Activated CD4-positive, alpha-beta T cell treated with anti-CD3 and anti-CD28 coated beads, Interleukin-2, amount 50 U/mL, for 24 hours (primary cell): ENCODE measurements at regions not wholly inside any gene's neighbourhood (a gene's known extent, or its start where the extent isn't known, plus 50 kb on each side); places are given as distances from the start of the nearest gene placed in this dataset.

Source experiments
- DNase-seq, 2 donors: peaks; one replicate each; pipeline ENCODE4 v3.0.0-alpha.2; 2020; ENCODE audit warnings: low read depth in 1 of 2, low spot score in 1 of 2

DNA sequence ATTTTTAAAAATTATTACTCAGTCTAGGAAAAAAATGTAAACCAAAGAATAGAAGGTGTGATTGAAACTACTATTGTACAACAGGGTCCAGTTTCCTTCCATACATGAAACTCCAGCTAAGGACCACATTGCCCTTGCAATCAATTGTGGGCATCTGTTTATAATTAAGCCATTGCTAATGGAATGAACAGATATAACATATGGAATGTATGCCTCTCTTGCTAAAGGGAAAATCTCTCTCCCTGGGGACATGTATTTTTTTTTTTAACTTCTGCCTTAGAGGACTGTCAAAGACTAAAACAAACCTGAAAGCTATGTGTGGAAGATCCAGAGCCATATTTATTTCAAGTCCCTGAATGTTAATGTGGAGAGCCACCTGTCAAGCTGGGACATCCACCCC is 336.8 kb upstream of the MANEA start:
- DNase-seq: no peak

DNA sequence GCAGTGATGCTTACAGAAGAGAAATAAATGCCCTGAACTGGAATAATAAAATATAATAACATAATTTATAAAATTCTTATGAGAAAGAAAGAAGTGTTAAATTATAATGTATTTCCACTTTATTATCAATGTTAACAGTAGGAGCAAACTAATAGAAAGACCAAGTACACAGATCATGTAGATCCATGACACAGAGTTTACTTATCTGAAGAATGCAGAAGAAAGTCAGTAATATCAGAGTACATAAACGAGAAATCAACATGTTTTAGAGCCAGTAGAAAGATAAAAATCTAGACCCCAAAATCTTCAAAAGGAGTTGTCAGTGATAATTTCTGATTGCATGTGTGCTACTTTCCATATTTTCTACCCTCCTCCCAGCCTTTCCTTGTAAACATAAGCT is 334.8 kb upstream of the MANEA start:
- DNase-seq: no peak

DNA sequence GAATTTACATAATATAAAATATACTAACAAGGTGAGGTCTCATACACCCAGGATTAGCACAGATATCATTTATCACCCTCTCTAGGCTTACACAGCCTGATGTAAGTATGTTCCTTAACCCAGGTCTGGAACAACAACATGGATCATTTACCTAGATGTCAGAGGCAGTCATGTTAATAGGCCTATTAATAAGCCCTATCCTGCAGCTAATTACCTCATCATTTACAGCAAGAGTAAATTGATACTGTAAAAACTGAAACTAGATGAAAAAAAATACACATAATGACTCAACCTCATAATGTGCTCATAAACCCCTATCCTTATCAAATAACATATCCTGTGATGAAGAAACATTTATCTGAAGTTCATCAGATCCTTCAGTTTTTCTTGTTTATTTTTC is 334.3 kb upstream of the MANEA start:
- no peak for DNase-seq

DNA sequence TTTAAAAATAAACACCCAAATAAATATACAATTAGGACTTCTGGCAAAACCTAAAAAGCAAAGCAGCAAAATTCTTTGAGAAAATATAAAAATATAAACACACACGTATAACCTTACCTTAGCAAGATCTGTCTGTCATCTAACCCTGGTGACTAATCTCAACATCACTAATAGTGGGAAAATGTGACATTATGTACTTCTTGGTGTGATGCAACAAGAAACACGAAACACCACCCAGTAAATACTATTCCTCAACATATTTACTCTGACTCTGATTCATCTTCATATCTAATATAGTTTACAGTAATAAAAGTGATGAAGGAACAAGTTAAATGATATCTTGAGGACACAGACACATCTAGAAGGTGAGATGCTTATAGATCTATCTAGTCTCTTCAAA is 332.6 kb upstream of the MANEA start:
- DNase-seq: no peak

DNA sequence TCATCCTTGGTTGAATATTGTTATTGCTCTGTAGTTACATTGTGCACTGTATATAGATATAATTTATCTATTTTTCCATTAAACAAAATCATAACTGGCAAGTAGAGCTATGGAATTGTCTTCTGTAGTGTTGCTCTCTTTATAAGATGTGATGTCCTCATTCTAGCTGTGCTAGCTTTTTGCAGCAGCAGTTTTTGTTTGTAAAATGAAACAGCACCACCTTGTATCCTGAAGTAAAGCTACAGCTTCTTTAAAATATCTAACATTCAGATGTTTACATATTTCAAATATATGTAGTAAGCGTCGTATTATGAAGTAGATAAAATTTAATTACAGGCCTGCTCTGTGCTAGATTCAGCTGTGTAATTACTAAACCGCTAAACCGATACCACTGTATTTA is 328.8 kb upstream of the MANEA start:
- DNase-seq: no peak

DNA sequence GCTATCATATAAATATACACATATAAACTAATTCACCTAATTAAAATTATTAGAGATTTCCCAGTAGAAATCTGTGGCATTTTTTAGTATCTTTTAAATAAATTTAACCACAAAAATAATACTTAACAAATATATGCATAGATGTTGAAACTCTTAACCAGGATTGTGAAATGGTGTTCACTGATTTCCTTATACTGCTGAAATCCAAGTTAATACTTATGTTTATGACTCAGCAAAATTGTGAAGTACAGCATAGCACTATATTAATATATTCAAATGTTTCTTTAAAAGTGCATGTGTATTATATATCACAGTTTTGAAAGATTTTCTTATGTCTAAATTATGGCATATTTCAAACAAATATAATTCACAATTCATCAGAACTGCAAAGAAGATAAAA is 328.2 kb upstream of the MANEA start:
- no peak for DNase-seq

DNA sequence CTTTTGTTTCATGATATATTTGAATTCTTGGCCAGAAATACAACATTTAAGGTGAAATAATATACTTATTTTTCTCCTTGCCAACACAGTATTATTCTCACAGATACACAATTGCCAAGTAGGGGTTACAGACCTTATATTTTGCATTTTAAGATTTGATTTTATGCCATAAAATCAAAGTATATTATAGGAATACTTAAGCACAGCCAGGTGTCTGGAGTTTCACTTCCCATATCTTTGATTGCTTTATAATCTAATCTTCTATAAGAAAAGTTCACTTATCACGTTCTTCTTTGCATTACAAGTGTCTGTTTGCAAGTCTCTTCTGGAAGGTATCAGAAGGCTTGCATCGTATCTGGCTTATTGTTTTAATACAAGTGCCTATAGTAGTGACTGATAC is 327.7 kb upstream of the MANEA start:
- no peak for DNase-seq

DNA sequence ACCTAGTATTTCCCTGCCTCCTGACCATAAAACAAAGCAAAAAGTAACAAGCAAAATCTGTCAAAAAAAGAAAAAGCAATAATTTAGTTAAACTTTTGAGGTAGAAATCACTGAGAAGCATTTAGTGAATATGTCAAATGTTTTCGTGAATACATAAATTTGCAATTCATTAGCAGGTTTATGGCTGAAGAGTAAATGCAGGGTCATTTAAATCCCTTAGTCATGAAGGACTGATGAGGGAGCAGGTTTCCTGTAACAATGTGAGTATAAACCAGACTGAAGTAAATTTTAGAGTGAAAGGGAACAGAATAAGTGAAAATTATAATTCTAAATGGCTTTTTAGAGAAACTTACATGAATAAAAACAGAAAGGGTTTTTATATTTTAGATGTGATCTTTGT is 313.5 kb upstream of the MANEA start:
- DNase-seq: no peak

DNA sequence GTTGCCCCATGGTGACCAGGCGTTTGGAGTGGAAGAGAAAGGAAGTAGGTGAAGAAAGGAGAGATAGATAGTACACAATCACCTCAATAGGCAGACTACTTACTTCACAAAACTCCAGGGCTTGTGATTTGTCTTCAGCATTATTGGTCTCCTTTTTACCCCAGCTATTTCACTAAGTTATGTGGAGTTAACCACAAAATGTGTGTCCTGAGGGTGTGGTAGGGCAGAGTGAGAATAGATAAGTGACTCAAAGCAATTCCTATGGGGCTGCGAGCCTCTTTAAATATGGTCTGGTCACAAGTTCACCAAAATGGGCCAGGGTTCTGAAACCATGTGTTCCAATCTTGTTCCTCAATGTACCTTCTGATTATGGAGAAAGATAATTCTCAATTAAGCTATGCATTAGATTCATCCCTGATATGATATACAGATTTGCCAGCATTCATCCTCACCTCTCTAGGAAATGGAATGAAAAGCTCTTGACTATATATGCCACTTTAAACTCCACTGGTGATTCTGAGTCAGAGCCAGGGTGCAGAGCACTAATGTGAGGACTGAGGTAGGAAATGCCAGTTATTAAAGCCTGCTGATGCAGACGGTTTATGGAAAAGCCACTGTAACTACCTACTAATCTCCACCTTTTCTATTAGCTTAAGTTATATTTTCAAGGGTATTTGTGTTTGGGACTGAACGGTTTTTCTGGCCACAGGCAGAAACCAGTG is 310.6 kb upstream of the MANEA start:
- no peak for DNase-seq

DNA sequence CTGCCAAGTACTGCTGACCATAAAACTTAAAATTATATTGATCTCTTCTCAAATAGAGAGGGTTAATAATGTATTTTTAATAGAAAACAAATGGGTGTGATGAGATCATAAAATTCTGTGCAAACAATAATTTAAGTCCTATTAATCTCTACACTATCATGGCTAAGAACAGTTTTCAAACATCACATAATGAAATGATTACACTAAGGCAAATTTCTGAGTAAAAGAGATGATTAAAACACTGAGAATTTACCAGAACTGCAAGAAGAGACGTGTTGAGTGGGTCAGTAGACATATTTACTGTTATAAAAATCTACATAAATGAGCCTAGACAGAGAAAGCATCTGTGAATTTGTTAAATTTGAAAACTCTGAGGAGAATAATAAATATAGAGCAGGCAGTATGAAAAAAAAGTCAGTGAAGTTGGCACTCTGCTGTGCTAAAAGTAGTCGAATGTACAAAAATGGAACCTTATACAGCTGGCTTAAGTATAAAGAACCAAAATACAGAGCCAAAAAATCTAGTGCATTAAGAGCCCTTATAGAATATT is 302.6 kb upstream of the MANEA start:
- DNase-seq: no peak

DNA sequence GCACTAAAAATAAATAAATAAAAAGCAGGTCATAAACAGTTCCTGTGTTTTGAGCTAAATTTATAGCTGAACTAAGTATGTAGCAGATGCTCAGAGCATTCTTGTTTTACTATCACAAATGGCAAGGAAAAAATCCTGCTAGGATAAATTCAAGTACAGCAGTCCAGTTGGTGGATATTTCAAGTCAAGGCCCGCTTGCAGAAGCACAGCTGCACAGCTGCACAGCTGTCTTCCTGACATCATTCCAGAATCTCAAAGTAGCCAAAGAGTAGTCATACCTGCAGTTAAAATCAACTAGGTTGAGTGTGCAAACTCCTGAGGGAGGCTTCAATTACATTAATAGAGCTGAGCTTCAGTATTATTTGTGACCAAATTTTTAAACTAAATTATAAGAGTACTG is 297.7 kb upstream of the MANEA start:
- DNase-seq: no peak

DNA sequence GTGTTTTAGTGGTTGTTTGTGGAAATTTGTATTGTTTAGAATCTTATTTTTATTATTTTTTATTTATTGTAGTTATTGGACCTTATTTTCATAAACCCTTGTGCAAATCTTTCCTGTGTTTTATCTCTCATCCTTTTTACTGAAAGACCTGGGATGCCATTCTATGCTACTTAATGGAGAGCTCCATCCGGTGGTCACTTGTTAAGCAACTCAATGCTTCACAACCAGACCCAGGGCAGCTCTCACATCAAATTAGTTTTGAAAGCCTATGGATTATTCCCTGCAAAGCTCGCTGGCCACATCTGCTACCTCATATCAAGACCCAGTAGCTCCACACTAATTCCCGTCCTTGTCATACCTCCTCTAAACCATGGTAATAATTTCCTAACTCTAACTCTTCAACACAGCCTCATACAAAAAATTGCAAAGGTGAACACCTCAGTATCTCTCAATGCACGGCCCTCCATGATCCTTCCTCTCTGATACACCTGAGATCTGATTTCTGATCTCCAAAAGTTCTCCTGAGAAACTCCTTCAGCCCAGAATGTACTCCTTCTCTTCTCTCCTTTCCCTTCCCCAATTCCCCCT is 296.6 kb upstream of the MANEA start:
- DNase-seq: no peak

DNA sequence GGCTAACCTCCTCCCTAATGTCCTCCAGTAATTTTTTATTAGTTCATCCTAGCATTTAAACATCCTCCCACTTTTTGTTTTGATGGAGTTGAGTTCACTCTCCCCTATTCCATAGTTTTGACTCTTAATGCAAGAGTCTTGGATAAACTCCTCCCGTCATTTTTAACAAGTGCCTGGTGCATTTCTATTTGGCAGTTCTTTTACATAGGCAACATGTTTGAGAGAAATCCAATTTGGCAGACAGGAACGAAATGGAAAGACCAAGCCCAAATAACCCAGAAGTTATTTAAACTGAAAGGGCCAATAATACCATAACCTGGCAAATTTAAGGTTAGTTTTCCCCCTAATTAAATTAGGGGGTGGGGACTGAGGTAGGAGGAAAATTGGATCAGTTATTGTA is 291.5 kb upstream of the MANEA start:
- DNase-seq: no peak

DNA sequence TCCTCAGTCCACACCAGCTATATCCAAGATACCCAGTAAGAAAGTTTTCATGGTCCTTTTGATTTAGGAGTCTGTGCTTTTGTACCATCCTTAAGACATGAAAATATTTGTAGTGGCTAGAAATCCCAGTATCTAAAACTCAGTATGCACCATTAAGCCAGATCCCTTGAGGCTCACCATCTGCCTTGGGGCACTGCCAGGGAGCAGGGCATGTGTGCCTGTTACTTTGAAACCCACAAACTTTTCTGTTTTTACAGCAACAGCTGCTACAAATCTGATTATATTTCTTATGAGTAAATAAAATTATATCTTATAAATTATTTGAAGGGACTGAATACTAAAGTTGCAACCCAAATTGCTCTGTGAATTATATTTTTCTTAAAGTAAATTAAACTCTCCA is 290.5 kb upstream of the MANEA start:
- no peak for DNase-seq

DNA sequence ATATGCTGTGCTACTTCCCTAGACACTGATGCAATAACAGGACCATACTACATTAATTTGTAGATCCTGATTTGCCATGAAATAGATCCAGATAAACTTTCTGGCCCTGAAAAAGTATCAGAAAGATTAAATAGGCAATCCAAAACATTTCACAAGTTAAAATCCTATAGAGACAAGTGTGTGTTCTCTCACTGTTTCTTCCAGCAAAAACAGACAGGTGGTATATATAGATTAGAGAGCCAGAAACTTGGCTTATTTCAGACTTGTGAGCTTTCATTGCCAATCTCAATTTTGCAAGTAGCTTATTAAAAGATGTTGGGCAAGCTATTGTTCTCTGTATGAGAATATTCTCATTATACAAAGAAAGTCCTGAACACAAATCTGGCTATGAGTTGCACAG is 289.1 kb upstream of the MANEA start:
- DNase-seq: no peak

DNA sequence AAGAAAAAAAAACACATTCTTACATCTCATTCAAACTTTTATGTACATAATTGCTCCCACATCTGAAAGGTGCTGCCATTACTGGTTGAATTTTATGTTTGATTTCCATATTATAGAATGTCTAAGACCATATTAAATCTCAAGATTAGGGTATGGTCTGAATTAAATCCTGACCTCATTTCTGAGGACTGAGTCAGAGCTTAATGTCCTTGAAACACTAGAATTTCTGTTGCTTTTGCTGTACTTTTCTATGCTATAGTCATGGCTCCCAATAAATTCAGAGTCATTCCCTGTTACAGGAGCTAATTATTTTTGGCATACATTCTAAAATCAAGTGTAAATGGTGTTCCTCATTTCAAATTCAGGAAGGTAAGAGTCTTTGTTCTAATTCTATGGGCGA is 285.3 kb upstream of the MANEA start:
- DNase-seq: no peak

DNA sequence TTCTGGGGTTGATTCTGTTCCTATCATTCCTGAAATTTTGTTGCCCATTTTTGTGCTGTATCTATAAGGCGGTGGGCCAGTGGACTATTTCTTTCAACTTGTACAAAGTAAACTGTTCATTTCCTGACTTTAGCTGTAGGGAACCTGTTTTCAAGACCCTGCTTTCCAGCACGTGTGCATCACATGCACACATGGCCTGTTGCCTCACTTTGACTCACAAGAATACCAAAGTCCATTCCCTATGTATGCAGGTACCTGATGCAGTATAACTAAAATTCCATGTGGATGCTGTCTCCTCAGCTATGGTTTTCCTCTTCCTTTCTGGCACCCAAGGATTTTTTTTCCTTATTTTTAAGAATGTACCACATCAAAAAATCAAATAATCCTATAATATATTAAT is 284.1 kb upstream of the MANEA start:
- DNase-seq: no peak

DNA sequence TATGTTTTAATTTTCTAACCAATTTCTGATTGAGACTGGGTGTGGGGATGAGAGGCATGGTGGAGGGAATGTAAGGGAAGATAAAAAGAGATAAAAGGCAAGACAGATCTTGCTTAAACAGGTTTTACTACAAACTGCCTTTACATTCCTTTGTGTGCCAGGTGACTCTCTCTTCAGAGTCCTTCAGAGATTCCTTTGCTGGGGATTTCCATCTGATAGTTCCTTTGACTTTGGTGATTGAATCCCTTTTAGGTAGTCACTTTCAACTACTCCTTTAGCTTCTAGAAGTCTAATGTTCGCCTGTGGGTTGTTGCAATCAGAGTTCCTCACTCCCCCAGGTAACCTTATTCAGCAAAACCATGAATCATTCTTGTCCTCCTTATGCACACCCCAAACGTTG is 283.3 kb upstream of the MANEA start:
- DNase-seq: no peak

DNA sequence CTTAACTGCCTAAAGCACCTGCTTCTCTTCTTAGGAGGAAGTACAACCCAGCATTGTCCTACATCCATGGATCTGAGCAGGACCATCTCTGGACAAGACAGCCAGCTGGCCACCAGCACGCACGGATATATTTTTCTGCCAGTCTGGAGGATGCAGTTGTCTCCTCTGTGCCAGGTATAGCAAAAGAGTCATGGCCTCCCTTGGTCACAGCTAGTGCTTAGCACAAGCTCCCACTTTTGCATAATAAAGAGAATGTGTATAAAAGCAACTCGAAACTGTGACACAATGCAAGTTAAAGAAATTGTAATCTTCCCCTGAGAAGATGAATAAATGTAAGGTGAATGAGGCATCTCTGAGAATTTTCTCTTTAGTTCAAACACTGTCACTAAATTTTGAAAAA is 267.8 kb upstream of the MANEA start:
- no peak for DNase-seq

DNA sequence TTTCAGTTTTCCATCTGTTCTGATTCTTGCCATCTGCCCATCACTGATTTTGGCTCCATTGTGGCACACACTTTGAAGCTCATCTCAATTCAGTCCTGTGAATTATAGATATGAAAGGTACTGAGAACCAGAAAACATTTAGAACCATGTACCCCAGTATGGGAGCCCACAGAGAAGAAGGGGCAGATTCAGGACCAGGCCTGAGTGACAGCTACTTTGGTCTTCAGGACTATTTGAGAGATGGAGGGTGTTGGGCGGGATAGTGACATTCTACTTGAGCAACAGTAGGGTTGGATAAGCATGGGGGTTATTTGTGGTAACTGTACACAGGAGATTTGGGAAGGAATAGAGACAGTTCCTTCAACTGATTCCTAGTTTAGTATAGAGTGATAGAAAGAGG is 259.2 kb upstream of the MANEA start:
- no peak for DNase-seq

DNA sequence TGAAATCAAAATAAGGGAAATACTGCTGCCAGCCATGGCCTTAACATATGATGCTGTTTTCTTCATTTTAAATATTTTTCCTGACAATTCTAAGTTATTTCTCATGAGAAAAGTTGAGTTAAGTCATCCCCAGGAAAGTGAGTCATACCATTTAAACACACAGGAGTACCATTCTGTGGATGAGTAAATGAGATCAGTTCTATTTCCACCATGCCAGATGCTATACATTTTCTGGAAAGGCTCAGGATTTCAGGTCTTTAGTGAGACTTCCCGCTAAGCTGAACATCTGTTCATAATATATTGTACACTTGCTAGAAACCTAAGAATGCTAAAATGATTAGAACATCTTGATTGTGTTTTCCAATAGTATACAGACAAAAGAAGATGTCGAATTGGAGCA is 256.2 kb upstream of the MANEA start:
- no peak for DNase-seq

DNA sequence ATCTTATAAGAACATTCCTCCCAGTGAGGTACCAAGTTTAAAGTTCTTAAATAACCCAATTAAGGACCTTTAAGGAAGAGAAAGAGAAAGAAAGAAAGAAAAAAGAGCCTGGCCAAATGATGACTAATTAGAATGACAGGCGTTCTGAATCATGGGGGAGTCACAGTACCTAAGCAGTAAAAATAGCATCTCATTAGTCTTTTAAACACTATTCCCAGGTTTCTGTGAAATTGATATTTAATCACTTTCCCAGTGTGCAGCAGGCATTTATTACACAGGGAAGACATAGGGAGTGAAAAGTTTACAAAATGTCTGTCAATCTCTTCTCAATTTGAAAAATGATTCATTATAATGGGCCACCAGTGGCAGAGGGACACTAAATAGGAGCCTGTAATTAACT is 251.4 kb upstream of the MANEA start:
- no peak for DNase-seq

DNA sequence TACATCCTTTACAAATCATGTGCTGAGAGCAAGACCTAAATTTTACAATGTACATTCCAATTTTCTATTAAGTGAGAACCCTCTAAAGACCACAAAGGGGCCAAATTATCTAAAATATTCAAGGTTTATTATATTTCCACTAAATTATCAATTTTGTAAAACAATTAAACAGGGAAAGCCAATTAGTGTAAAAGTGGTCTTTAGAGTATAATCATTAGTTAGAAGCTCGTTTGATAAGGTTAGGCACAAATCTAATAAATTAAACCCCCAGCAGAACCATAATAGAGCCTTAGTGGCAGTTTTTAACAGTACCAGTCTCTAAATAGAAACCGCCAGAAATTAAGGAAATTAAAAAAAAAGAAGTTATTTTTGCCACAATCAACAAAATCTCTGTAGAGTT is 249.1 kb upstream of the MANEA start:
- no peak for DNase-seq
